Neural progenitor cell (in vitro differentiated cells): ENCODE measurements at regions not wholly inside any gene's neighbourhood (a gene's known extent, or its start where the extent isn't known, plus 50 kb on each side); places are given as distances from the start of the nearest gene placed in this dataset.

Source experiments
- DNase-seq: peaks from one replicate; pipeline ENCODE4 v3.0.0-alpha.2; 2016; ENCODE audit warnings: low spot score
- H2AFZ ChIP-seq: fragments of 200-600 bp; sonication (generic); replicated peaks from 2 replicates; pipeline ENCODE4 v1.6.1; 2016; ENCODE audit warnings: antibody characterized with exemption
- H3F3A ChIP-seq: fragments of 200-600 bp; sonication (generic); 2 replicates; pipeline ENCODE4 v1.6.1; 2016; ENCODE audit warnings: antibody characterized with exemption, low read depth
- H3K27ac ChIP-seq: fragments of 200-600 bp; sonication (generic); 2 replicates; pipeline ENCODE4 v1.5.1; 2016; ENCODE audit warnings: mild to moderate bottlenecking
- H3K27me3 ChIP-seq: fragments of 200-600 bp; sonication (generic); 2 replicates; pipeline ENCODE4 v1.6.1; 2016; ENCODE audit warnings: mild to moderate bottlenecking, moderate library complexity
- H3K36me3 ChIP-seq: fragments of 200-600 bp; sonication (generic); 2 replicates; pipeline ENCODE4 v1.5.1; 2016
- H3K4me1 ChIP-seq: fragments of 200-600 bp; sonication (generic); 2 replicates; pipeline ENCODE4 v1.6.1; 2016; ENCODE audit warnings: mixed run types
- H3K4me2 ChIP-seq: fragments of 200-600 bp; sonication (generic); 2 replicates; pipeline ENCODE4 v1.6.1; 2016
- H3K4me3 ChIP-seq: fragments of 200-600 bp; sonication (generic); 2 replicates; pipeline ENCODE4 v1.5.1; 2016
- H3K79me2 ChIP-seq: fragments of 200-600 bp; sonication (generic); 2 replicates; pipeline ENCODE4 v1.6.1; 2016; ENCODE audit warnings: low read depth
- H3K9ac ChIP-seq: fragments of 200-600 bp; sonication (generic); 2 replicates; pipeline ENCODE4 v1.6.1; 2016
- H3K9me3 ChIP-seq: fragments of 200-600 bp; sonication (generic); 2 replicates; pipeline ENCODE4 v1.5.1; 2016; ENCODE audit warnings: low read depth
- H4K20me1 ChIP-seq: fragments of 200-600 bp; sonication (generic); 2 replicates; pipeline ENCODE4 v1.6.1; 2016; ENCODE audit warnings: low read depth
- H3K27ac Mint-ChIP-seq: 3 replicates; pipeline ENCODE4 v1.8.0; 2021; ENCODE audit warnings: mixed read lengths
- H3K27me3 Mint-ChIP-seq: 2 replicates; pipeline ENCODE4 v1.8.0; 2022; ENCODE audit warnings: low read depth, mild to moderate bottlenecking, inconsistent platforms, moderate library complexity, mixed read lengths; ENCODE audit not compliant: insufficient read depth
- H3K36me3 Mint-ChIP-seq: 3 replicates; pipeline ENCODE4 v1.8.0; 2021; ENCODE audit warnings: mixed read lengths
- H3K4me1 Mint-ChIP-seq: 3 replicates; pipeline ENCODE4 v1.8.0; 2021; ENCODE audit warnings: mixed read lengths
- H3K4me3 Mint-ChIP-seq: 3 replicates; pipeline ENCODE4 v1.8.0; 2021; ENCODE audit warnings: mild to moderate bottlenecking, moderate library complexity, mixed read lengths
- H3K9me3 Mint-ChIP-seq: 3 replicates; pipeline ENCODE4 v1.8.0; 2020; ENCODE audit warnings: mixed read lengths
- CTCF ChIP-seq: fragments of 200-600 bp; sonication (generic); IDR thresholded peaks from 2 replicates; pipeline ENCODE4 v1.5.1; 2017; ENCODE audit warnings: antibody characterized with exemption, mild to moderate bottlenecking
- EZH2 ChIP-seq: fragments of 200-600 bp; sonication (generic); IDR thresholded peaks from 2 replicates; pipeline ENCODE4 v1.6.1; 2017; ENCODE audit warnings: antibody characterized with exemption, mild to moderate bottlenecking, moderate library complexity
- EZH2phosphoT487 ChIP-seq: fragments of 200-600 bp; sonication (generic); IDR thresholded peaks from 2 replicates; pipeline ENCODE4 v1.6.1; 2017; ENCODE audit warnings: antibody characterized with exemption

- Histone ChIP-seq H3K4me1 (peaks cover 29% of the 10 kb centered on the region), H3K4me2 (peak overlapping the region; percentile 73), H3K27ac (no peak overlapping the region), H3K36me3 (no peaks in the 10 kb centered on the region), H3K4me3 (no peak overlapping the region), H4K20me1 (no peaks in the 10 kb centered on the region), H3F3A (peaks cover 43% of the 10 kb centered on the region), H3K9me3 (no peaks in the 10 kb centered on the region), H3K9ac (no peak overlapping the region), H3K79me2 (no peaks in the 10 kb centered on the region), H3K27me3 (no peaks in the 10 kb centered on the region), H2AFZ (no peak overlapping the region)
- H3K4me1 Mint-ChIP-seq, result peaks cover 48% of the 10 kb centered on the region
- H3K36me3 Mint-ChIP-seq, result peaks cover 10% of the 10 kb centered on the region
- no peak overlapping the region for H3K4me3 Mint-ChIP-seq
- TF ChIP-seq CTCF (no peak), EZH2phosphoT487 (no peak), EZH2 (no peak)
- H3K27me3 Mint-ChIP-seq, result peaks cover 4% of the 10 kb centered on the region
- peaks cover 2% of the 10 kb centered on the region for H3K9me3 Mint-ChIP-seq
- H3K27ac Mint-ChIP-seq, result no peak overlapping the region
- DNase-seq, result no peak
Measured at GRCh38 chr5:168117469-168117868, 174.0 kb upstream of the WWC1 start.

- peaks cover 43% of the 10 kb centered on the region for H3F3A ChIP-seq
- H3K9me3 Mint-ChIP-seq, result peaks cover 3% of the 10 kb centered on the region
- H3K27ac ChIP-seq, result peak overlapping the region; percentile 94
- no peaks in the 10 kb centered on the region for H3K9me3 ChIP-seq
- peak overlapping the region; percentile 73 for H3K4me2 ChIP-seq
- peaks cover 13% of the 10 kb centered on the region for H3K36me3 Mint-ChIP-seq
- no peak overlapping the region for H3K27ac Mint-ChIP-seq
- H3K4me1 ChIP-seq, result peaks cover 29% of the 10 kb centered on the region
- peaks cover 48% of the 10 kb centered on the region for H3K4me1 Mint-ChIP-seq
- H3K79me2 ChIP-seq, result no peaks in the 10 kb centered on the region
- H3K9ac ChIP-seq, result no peak overlapping the region
- H3K4me3 ChIP-seq, result peak overlapping the region; percentile 12
- H3K4me3 Mint-ChIP-seq, result no peak overlapping the region
- H3K27me3 Mint-ChIP-seq, result peaks cover 4% of the 10 kb centered on the region
- no peak overlapping the region for H2AFZ ChIP-seq
- TF ChIP-seq CTCF (no peak), EZH2phosphoT487 (no peak), EZH2 (no peak)
- H3K36me3 ChIP-seq, result no peaks in the 10 kb centered on the region
- no peaks in the 10 kb centered on the region for H4K20me1 ChIP-seq
- peak; percentile 65 for DNase-seq
- H3K27me3 ChIP-seq, result no peaks in the 10 kb centered on the region
Measured at GRCh38 chr5:168118042-168118668, 173.3 kb upstream of the WWC1 start.

- peaks cover 5% of the 10 kb centered on the region for H3K9me3 Mint-ChIP-seq
- no peaks in the 10 kb centered on the region for H3K36me3 ChIP-seq
- no peak overlapping the region for H3K4me3 ChIP-seq
Measured at GRCh38 chr5:168120401-168121137, 170.9 kb upstream of the WWC1 start.

More at GRCh38 chr5:168120401-168121137, 170.9 kb upstream of the WWC1 start:
- no peaks in the 10 kb centered on the region for H3K79me2 ChIP-seq
- H4K20me1 ChIP-seq, result no peaks in the 10 kb centered on the region
- H3K4me3 Mint-ChIP-seq, result no peak overlapping the region
- H3K27ac Mint-ChIP-seq, result no peak overlapping the region
- peaks cover 50% of the 10 kb centered on the region for H3K4me1 Mint-ChIP-seq
- no peak overlapping the region for H3K9ac ChIP-seq
- no peak overlapping the region for H3K27ac ChIP-seq
- H3K9me3 ChIP-seq, result no peaks in the 10 kb centered on the region
- H3K27me3 Mint-ChIP-seq, result peaks cover 4% of the 10 kb centered on the region
- H3K36me3 Mint-ChIP-seq, result peaks cover 30% of the 10 kb centered on the region
- H3F3A ChIP-seq, result peaks cover 43% of the 10 kb centered on the region
- H3K4me2 ChIP-seq, result no peak overlapping the region
- no peak overlapping the region for H2AFZ ChIP-seq
- no peak for TF ChIP-seq EZH2phosphoT487
- TF ChIP-seq EZH2, result no peak
- no peak for TF ChIP-seq CTCF
- H3K4me1 ChIP-seq, result peaks cover 29% of the 10 kb centered on the region
- DNase-seq, result no peak
- no peaks in the 10 kb centered on the region for H3K27me3 ChIP-seq
